ENCODE measurements at regions not wholly inside any gene's neighbourhood (a gene's known extent, or its start where the extent isn't known, plus 50 kb on each side); places are given as distances from the start of the nearest gene placed in this dataset.

DNA sequence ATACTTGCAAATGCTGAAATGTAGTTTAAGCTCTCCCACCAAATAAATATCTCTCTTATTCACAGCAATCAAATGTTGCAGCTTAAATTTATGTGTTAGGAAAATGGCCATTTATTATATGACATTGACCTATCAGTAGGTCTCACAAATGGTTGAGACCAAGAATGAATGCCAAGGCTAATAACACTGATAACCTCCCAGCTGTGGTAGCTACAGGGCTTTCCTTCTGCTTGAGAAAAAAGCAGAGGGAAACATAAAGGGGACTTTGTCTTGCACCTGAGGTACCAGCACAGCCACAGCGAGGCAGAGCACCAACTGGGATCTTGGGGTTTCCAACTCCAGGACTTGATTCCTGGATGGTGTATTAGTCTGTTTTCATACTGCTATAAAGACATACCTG is 73.1 kb upstream of the TTC14 start:
- Mint-ChIP-seq H3K36me3 (no peaks in the 10 kb centered on the region), H3K27ac (no peak overlapping the region), H3K9me3 (peaks cover 0 to 5% (median 3%) of the 10 kb centered on the region in 7 donors), H3K4me3 (no peak overlapping the region), H3K4me1 (no peaks in the 10 kb centered on the region), H3K27me3 (no peaks in the 10 kb centered on the region)
- no peak for DNase-seq
- Histone ChIP-seq H3K9me3 (ENCODE audit: control insufficient read depth in 2 of 2, low read length in 2 of 2) (no peaks in the 10 kb centered on the region), H3K36me3 (ENCODE audit: control insufficient read depth, insufficient read depth, low read length) (no peaks in the 10 kb centered on the region), H3K4me1 (ENCODE audit: control insufficient read depth, insufficient read depth, low read length, poor library complexity, severe bottlenecking) (no peaks in the 10 kb centered on the region), H3K4me3 (ENCODE audit: low read depth, low read length) (no peak overlapping the region), H3K27me3 (ENCODE audit: control insufficient read depth, insufficient read depth, low read length) (no peaks in the 10 kb centered on the region), H3K27ac (ENCODE audit: insufficient read depth, low read length, poor library complexity, severe bottlenecking) (no peak overlapping the region)
- no peak for ATAC-seq (ENCODE audit: low read depth in 2 of 2)

DNA sequence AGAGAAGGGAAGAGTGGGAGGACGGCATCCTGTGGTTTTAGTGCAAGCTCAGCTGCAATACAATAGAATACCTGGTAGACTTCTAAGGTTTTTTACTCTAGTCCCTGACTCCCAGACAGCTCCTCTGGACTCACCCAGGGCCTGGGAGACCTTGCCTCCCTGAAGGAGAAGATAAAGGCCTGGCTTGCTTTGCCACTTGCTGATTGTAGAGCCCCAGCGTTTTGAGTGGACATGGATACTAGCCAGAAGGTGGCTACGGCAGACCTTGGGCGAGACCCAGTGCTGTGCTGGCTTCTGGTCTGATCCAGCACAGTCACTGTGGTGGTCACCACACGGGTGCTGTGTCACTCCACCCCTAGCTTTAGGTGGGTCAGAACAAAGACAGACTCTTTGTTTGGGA is 72.2 kb upstream of the TTC14 start:
- Mint-ChIP-seq H3K36me3 (no peaks in the 10 kb centered on the region), H3K9me3 (peaks cover 0 to 5% (median 2%) of the 10 kb centered on the region in 7 donors), H3K27ac (no peak overlapping the region), H3K27me3 (no peaks in the 10 kb centered on the region), H3K4me3 (no peak overlapping the region), H3K4me1 (no peaks in the 10 kb centered on the region)
- no peak for ATAC-seq (ENCODE audit: low read depth in 2 of 2)
- H3K4me3 ChIP-seq (ENCODE audit: low read depth, low read length): no peak overlapping the region
- H3K27ac ChIP-seq (ENCODE audit: insufficient read depth, low read length, poor library complexity, severe bottlenecking): no peak overlapping the region
- no peaks in the 10 kb centered on the region for H3K27me3 ChIP-seq (ENCODE audit: control insufficient read depth, insufficient read depth, low read length)
- H3K4me1 ChIP-seq (ENCODE audit: control insufficient read depth, insufficient read depth, low read length, poor library complexity, severe bottlenecking): no peaks in the 10 kb centered on the region
- H3K9me3 ChIP-seq (ENCODE audit: control insufficient read depth in 2 of 2, low read length in 2 of 2): no peaks in the 10 kb centered on the region
- DNase-seq: no peak
- no peaks in the 10 kb centered on the region for H3K36me3 ChIP-seq (ENCODE audit: control insufficient read depth, insufficient read depth, low read length)

DNA sequence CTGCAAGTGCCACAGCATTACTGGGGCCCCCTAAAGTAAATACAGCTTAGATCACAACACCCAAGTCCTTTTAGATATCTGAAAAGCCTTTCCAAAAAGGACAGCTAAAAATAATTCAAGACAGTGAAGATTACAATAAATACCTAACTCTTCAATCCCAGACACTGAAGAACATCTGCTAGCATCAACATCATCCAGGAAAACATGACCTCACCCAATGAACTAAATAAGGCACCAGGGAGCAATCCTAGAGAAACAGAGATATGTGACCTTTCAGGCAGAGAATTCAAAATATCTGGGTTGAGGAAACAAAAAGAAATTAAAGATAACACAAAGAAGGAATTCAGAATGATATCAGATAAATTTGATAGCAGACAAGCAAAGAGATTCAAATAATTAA is 71.7 kb upstream of the TTC14 start:
- H3K27me3 Mint-ChIP-seq: no peaks in the 10 kb centered on the region

DNA sequence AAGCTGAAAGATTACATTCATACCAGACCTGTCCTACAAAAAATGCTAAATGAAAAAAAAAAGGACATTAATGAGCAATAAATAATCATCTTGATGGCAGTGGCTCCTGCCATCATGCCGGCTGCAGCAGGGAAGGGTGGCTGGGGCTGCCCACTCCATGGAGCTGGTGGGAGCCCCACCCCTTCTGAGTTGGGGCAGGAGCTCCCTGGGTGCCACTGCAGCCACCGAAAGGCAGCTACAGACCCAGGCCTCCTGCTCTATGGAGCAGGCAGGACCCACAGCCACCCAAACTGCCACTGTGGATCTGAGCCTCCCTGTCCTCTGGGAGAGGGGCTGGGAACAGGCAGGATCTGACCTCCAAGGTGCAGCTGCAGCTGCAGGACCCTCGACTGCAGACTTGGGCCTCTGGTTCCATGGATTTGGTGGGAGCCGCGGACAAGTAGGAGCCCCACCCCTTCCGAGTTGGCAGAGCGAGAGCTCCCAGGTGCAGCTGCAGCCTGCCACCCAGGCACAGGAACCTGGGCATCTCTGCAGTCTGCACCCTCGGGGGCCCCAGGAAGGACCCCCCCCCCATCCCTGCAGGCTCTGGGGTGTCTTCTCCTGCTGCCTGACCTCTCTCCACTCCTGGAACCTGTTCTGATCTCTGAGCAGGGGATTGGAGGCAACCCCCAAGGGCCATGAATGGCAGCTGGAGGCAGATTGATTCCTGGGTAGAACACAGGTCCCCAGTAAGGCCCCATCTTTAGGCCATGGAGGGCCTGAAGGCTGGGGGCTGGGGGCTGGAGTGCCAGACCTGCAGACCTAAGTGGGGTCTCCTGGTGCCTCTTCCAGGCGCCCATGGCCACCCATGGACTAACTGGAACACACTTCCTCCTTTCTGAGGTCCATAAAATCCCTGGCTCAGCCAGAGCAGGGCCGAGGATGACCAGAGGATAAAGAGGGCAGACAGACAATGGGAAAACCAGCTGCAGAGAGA is 70.4 kb upstream of the TTC14 start:
- Histone ChIP-seq H3K27ac (ENCODE audit: insufficient read depth, low read length, poor library complexity, severe bottlenecking) (no peak overlapping the region), H3K27me3 (ENCODE audit: control insufficient read depth, insufficient read depth, low read length) (no peaks in the 10 kb centered on the region), H3K4me3 (ENCODE audit: low read depth, low read length) (no peak overlapping the region), H3K36me3 (ENCODE audit: control insufficient read depth, insufficient read depth, low read length) (no peaks in the 10 kb centered on the region), H3K4me1 (ENCODE audit: control insufficient read depth, insufficient read depth, low read length, poor library complexity, severe bottlenecking) (no peaks in the 10 kb centered on the region), H3K9me3 (ENCODE audit: control insufficient read depth in 2 of 2, low read length in 2 of 2) (no peaks in the 10 kb centered on the region)
- no peaks in the 10 kb centered on the region for H3K27me3 Mint-ChIP-seq
- H3K27ac Mint-ChIP-seq: no peak overlapping the region
- ATAC-seq (ENCODE audit: low read depth in 2 of 2) (no peak), DNase-seq (no peak)
- H3K36me3 Mint-ChIP-seq: no peaks in the 10 kb centered on the region
- no peaks in the 10 kb centered on the region for H3K4me1 Mint-ChIP-seq
- peaks cover 0 to 4% (median 0%) of the 10 kb centered on the region in 7 donors for H3K9me3 Mint-ChIP-seq
- no peak overlapping the region for H3K4me3 Mint-ChIP-seq

More for the DNA sequence above, 71.7 kb upstream of the TTC14 start:
- Mint-ChIP-seq H3K4me3 (no peak overlapping the region), H3K4me1 (no peaks in the 10 kb centered on the region), H3K27ac (no peak overlapping the region), H3K36me3 (no peaks in the 10 kb centered on the region), H3K9me3 (peaks cover 0 to 5% (median 2%) of the 10 kb centered on the region in 7 donors)
- H3K36me3 ChIP-seq (ENCODE audit: control insufficient read depth, insufficient read depth, low read length): no peaks in the 10 kb centered on the region
- H3K4me1 ChIP-seq (ENCODE audit: control insufficient read depth, insufficient read depth, low read length, poor library complexity, severe bottlenecking): no peaks in the 10 kb centered on the region
- ATAC-seq (ENCODE audit: low read depth in 2 of 2): no peak
- no peaks in the 10 kb centered on the region for H3K27me3 ChIP-seq (ENCODE audit: control insufficient read depth, insufficient read depth, low read length)
- no peak for DNase-seq
- no peak overlapping the region for H3K27ac ChIP-seq (ENCODE audit: insufficient read depth, low read length, poor library complexity, severe bottlenecking)
- no peaks in the 10 kb centered on the region for H3K9me3 ChIP-seq (ENCODE audit: control insufficient read depth in 2 of 2, low read length in 2 of 2)
- H3K4me3 ChIP-seq (ENCODE audit: low read depth, low read length): no peak overlapping the region

GRCh38 chr3:180534828-180535227 is 67.1 kb upstream of the TTC14 start:
- ATAC-seq (ENCODE audit: low read depth in 2 of 2) (no peak), DNase-seq (no peak)
- peaks cover 0 to 9% (median 0%) of the 10 kb centered on the region in 7 donors for H3K9me3 Mint-ChIP-seq
- H3K9me3 ChIP-seq (ENCODE audit: control insufficient read depth in 2 of 2, low read length in 2 of 2): no peaks in the 10 kb centered on the region
- no peak overlapping the region for H3K27ac ChIP-seq (ENCODE audit: insufficient read depth, low read length, poor library complexity, severe bottlenecking)
- H3K27ac Mint-ChIP-seq: no peak overlapping the region
- H3K36me3 ChIP-seq (ENCODE audit: control insufficient read depth, insufficient read depth, low read length): no peaks in the 10 kb centered on the region
- no peaks in the 10 kb centered on the region for H3K27me3 ChIP-seq (ENCODE audit: control insufficient read depth, insufficient read depth, low read length)
- no peaks in the 10 kb centered on the region for H3K4me1 ChIP-seq (ENCODE audit: control insufficient read depth, insufficient read depth, low read length, poor library complexity, severe bottlenecking)
- H3K36me3 Mint-ChIP-seq: no peaks in the 10 kb centered on the region
- no peak overlapping the region for H3K4me3 Mint-ChIP-seq
- H3K4me3 ChIP-seq (ENCODE audit: low read depth, low read length): no peak overlapping the region
- no peaks in the 10 kb centered on the region for H3K4me1 Mint-ChIP-seq
- no peaks in the 10 kb centered on the region for H3K27me3 Mint-ChIP-seq

DNA sequence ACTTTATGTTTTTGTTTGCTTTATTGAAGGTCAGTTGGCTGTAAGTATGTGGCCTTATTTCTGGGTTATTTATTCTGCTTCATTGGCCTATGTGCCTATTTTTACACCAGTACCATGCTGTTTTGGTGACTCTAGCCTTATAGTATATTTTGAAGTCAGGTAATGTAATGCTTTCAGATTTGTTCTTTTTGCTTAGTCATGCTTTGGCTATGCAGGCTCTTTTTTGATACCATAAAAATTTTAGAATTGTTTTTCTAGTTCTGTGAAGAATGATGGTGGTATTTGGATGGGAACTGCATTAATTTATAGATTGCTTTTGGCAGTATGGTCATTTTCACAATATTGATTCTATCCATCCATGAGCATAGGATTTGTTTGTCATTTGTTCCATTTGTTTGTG is 63.5 kb upstream of the TTC14 start:
- no peak for ATAC-seq (ENCODE audit: low read depth in 2 of 2)
- H3K27ac Mint-ChIP-seq: no peak overlapping the region
- Histone ChIP-seq H3K36me3 (ENCODE audit: control insufficient read depth, insufficient read depth, low read length) (no peaks in the 10 kb centered on the region), H3K4me1 (ENCODE audit: control insufficient read depth, insufficient read depth, low read length, poor library complexity, severe bottlenecking) (no peaks in the 10 kb centered on the region), H3K27me3 (ENCODE audit: control insufficient read depth, insufficient read depth, low read length) (no peaks in the 10 kb centered on the region), H3K27ac (ENCODE audit: insufficient read depth, low read length, poor library complexity, severe bottlenecking) (no peak overlapping the region), H3K9me3 (ENCODE audit: control insufficient read depth in 2 of 2, low read length in 2 of 2) (no peaks in the 10 kb centered on the region), H3K4me3 (ENCODE audit: low read depth, low read length) (no peak overlapping the region)
- no peak for DNase-seq
- no peaks in the 10 kb centered on the region for H3K27me3 Mint-ChIP-seq
- H3K4me3 Mint-ChIP-seq: no peak overlapping the region
- peaks cover 0 to 12% (median 0%) of the 10 kb centered on the region in 7 donors for H3K9me3 Mint-ChIP-seq
- H3K4me1 Mint-ChIP-seq: no peaks in the 10 kb centered on the region
- no peaks in the 10 kb centered on the region for H3K36me3 Mint-ChIP-seq

DNA sequence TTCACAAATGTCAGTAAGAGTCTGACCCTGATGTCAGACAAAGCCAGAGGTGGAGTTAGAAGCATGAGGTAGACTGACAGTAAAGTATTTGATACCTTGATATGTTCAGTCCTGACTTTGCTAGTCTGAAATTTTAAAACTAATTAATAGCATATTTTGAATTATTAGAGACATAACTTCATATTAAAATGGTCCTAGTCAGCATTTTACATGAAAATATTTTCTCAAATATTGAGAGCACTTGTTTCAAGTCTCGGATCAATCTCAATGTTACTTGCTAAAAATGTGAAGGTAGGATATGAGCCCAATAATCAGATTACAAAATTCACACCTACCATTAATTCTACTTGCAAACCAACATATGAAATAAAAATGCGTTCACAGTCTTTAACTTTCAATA is 58.1 kb upstream of the TTC14 start:
- no peaks in the 10 kb centered on the region for H3K36me3 Mint-ChIP-seq
- H3K4me1 Mint-ChIP-seq: no peaks in the 10 kb centered on the region
- ATAC-seq (ENCODE audit: low read depth in 2 of 2): no peak
- peaks cover 5% of the 10 kb centered on the region for H3K27me3 Mint-ChIP-seq
- H3K9me3 ChIP-seq (ENCODE audit: control insufficient read depth in 2 of 2, low read length in 2 of 2): no peaks in the 10 kb centered on the region
- no peak for DNase-seq
- H3K4me3 ChIP-seq (ENCODE audit: low read depth, low read length): no peak overlapping the region
- H3K36me3 ChIP-seq (ENCODE audit: control insufficient read depth, insufficient read depth, low read length): no peaks in the 10 kb centered on the region
- H3K4me1 ChIP-seq (ENCODE audit: control insufficient read depth, insufficient read depth, low read length, poor library complexity, severe bottlenecking): no peaks in the 10 kb centered on the region
- H3K27ac Mint-ChIP-seq: no peak overlapping the region
- no peak overlapping the region for H3K4me3 Mint-ChIP-seq
- no peaks in the 10 kb centered on the region for H3K27me3 ChIP-seq (ENCODE audit: control insufficient read depth, insufficient read depth, low read length)
- peaks cover 0 to 7% (median 0%) of the 10 kb centered on the region in 7 donors for H3K9me3 Mint-ChIP-seq
- no peak overlapping the region for H3K27ac ChIP-seq (ENCODE audit: insufficient read depth, low read length, poor library complexity, severe bottlenecking)

- no peak for ATAC-seq (ENCODE audit: low read depth in 2 of 2)
- H3K9me3 ChIP-seq (ENCODE audit: control insufficient read depth in 2 of 2, low read length in 2 of 2): no peaks in the 10 kb centered on the region
- Mint-ChIP-seq H3K4me1 (no peaks in the 10 kb centered on the region), H3K4me3 (no peak overlapping the region), H3K36me3 (no peaks in the 10 kb centered on the region), H3K9me3 (peaks cover 0 to 3% (median 0%) of the 10 kb centered on the region in 7 donors), H3K27ac (no peak overlapping the region), H3K27me3 (peaks cover 5% of the 10 kb centered on the region)
- DNase-seq: no peak
- no peak overlapping the region for H3K4me3 ChIP-seq (ENCODE audit: low read depth, low read length)
- H3K27me3 ChIP-seq (ENCODE audit: control insufficient read depth, insufficient read depth, low read length): no peaks in the 10 kb centered on the region
- H3K27ac ChIP-seq (ENCODE audit: insufficient read depth, low read length, poor library complexity, severe bottlenecking): no peak overlapping the region
- no peaks in the 10 kb centered on the region for H3K4me1 ChIP-seq (ENCODE audit: control insufficient read depth, insufficient read depth, low read length, poor library complexity, severe bottlenecking)
- H3K36me3 ChIP-seq (ENCODE audit: control insufficient read depth, insufficient read depth, low read length): no peaks in the 10 kb centered on the region
Measured at GRCh38 chr3:180546863-180547262, 55.1 kb upstream of the TTC14 start.
